ENCODE measurements at regions not wholly inside any gene's neighbourhood (a gene's known extent, or its start where the extent isn't known, plus 50 kb on each side); places are given as distances from the start of the nearest gene placed in this dataset.

DNA sequence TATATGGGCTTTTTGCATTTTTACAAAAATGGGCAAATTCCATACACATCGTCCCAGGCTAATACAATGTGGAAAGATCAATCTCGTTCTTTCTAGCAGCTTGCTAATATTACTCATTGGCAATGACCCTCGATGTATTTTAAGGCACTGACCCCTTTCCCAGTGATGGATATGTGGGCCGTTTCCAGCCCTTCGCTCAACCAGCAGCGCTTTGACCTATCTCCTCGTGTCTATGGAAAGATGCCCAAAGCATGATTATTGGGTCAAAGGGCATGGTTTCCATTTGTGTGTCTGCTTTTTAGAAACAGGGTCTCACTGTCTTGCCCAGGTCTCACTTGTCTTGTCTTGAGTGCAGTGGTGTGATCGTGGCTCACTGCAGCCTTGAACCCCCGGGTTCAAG lies 273.8 kb downstream of the MRTFB start:
- H4K20me1 ChIP-seq (ENCODE audit: insufficient read depth), result no peaks in the 10 kb centered on the region
- H3K9me2 ChIP-seq (ENCODE audit: insufficient read depth), result no peaks in the 10 kb centered on the region
- ATAC-seq (no peak), DNase-seq (ENCODE audit: low read depth, low spot score) (no peak)
- ChIA-PET POLR2A (no interaction called here), CTCF (no interaction called here), RAD21 (ENCODE audit: low non-redundant PET in 1 of 2, low total read pairs in 2 of 2, uncharacterized antibody in 2 of 2, unreplicated experiment in 2 of 2) (no interaction called here)
- intact Hi-C loops (cut with micrococcal nuclease), result no loop called here
- H3K27me3 ChIP-seq (ENCODE audit: insufficient read depth, low read length), result no peaks in the 10 kb centered on the region
- no peak overlapping the region for H3K4me3 ChIP-seq (replicated peaks in 1 of 2; ENCODE audit: low read depth in 1 of 2, low read length in 2 of 2)
- H3K9ac ChIP-seq (ENCODE audit: low read length), result no peak overlapping the region
- no TSS peak for BruUV-seq (replicated peaks)
- no peaks in the 10 kb centered on the region for H3K36me3 ChIP-seq (ENCODE audit: control insufficient read depth in 1 of 2, insufficient read depth in 2 of 2, low read length in 2 of 2)
- no peak overlapping the region for H3K27ac ChIP-seq (ENCODE audit: low read depth, low read length)
- H3K79me2 ChIP-seq (ENCODE audit: insufficient read depth, low read length), result no peaks in the 10 kb centered on the region
- H2AFZ ChIP-seq (ENCODE audit: low read depth, low read length, poor library complexity, severe bottlenecking), result no peak overlapping the region
- TF ChIP-seq EZH2phosphoT487 (IDR thresholded peaks at IDR 0.05; ENCODE audit: borderline replicate concordance) (no peak), SRF (IDR thresholded peaks at IDR 0.05; ENCODE audit: low read depth) (no peak), TCF7L2 (IDR thresholded peaks at IDR 0.05; ENCODE audit: borderline replicate concordance, extremely low read depth, insufficient read depth, insufficient read length) (no peak), EZH2 (IDR thresholded peaks at IDR 0.05) (no peak), POLR2A (IDR thresholded peaks at IDR 0.05; ENCODE audit: borderline replicate concordance, extremely low read depth, insufficient read depth, insufficient read length) (no peak), EGR1 (IDR thresholded peaks at IDR 0.05; ENCODE audit: low read depth) (no peak), POLR2AphosphoS5 (IDR thresholded peaks at IDR 0.05; ENCODE audit: low read depth, low read length) (no peak), RAD21 (IDR thresholded peaks at IDR 0.05; ENCODE audit: low read depth) (no peak), FOSL1 (IDR thresholded peaks at IDR 0.05; ENCODE audit: low read depth) (no peak), SP1 (IDR thresholded peaks at IDR 0.05; ENCODE audit: low read depth) (no peak), ZNF274 (IDR thresholded peaks at IDR 0.05; ENCODE audit: low read depth, low read length) (no peak), CBX3 (IDR thresholded peaks at IDR 0.05; ENCODE audit: low read depth) (no peak), CEBPB (IDR thresholded peaks at IDR 0.05; ENCODE audit: low read depth) (no peak)
- TF ChIP-seq, protein P1, sequence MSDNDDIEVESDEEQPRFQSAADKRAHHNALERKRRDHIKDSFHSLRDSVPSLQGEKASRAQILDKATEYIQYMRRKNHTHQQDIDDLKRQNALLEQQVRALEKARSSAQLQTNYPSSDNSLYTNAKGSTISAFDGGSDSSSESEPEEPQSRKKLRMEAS (IDR thresholded peaks at IDR 0.05), result no peak
- TF ChIP-seq, protein P2, sequence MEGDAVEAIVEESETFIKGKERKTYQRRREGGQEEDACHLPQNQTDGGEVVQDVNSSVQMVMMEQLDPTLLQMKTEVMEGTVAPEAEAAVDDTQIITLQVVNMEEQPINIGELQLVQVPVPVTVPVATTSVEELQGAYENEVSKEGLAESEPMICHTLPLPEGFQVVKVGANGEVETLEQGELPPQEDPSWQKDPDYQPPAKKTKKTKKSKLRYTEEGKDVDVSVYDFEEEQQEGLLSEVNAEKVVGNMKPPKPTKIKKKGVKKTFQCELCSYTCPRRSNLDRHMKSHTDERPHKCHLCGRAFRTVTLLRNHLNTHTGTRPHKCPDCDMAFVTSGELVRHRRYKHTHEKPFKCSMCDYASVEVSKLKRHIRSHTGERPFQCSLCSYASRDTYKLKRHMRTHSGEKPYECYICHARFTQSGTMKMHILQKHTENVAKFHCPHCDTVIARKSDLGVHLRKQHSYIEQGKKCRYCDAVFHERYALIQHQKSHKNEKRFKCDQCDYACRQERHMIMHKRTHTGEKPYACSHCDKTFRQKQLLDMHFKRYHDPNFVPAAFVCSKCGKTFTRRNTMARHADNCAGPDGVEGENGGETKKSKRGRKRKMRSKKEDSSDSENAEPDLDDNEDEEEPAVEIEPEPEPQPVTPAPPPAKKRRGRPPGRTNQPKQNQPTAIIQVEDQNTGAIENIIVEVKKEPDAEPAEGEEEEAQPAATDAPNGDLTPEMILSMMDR (IDR thresholded peaks at IDR 0.05 in 2 of 3, conservative IDR thresholded peaks at IDR 0.05 in 1 of 3; ENCODE audit: borderline replicate concordance in 1 of 3, insufficient read depth in 1 of 3, low read depth in 2 of 3, low read length in 2 of 3), result no peak
- TF ChIP-seq, protein P3, sequence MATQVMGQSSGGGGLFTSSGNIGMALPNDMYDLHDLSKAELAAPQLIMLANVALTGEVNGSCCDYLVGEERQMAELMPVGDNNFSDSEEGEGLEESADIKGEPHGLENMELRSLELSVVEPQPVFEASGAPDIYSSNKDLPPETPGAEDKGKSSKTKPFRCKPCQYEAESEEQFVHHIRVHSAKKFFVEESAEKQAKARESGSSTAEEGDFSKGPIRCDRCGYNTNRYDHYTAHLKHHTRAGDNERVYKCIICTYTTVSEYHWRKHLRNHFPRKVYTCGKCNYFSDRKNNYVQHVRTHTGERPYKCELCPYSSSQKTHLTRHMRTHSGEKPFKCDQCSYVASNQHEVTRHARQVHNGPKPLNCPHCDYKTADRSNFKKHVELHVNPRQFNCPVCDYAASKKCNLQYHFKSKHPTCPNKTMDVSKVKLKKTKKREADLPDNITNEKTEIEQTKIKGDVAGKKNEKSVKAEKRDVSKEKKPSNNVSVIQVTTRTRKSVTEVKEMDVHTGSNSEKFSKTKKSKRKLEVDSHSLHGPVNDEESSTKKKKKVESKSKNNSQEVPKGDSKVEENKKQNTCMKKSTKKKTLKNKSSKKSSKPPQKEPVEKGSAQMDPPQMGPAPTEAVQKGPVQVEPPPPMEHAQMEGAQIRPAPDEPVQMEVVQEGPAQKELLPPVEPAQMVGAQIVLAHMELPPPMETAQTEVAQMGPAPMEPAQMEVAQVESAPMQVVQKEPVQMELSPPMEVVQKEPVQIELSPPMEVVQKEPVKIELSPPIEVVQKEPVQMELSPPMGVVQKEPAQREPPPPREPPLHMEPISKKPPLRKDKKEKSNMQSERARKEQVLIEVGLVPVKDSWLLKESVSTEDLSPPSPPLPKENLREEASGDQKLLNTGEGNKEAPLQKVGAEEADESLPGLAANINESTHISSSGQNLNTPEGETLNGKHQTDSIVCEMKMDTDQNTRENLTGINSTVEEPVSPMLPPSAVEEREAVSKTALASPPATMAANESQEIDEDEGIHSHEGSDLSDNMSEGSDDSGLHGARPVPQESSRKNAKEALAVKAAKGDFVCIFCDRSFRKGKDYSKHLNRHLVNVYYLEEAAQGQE (IDR thresholded peaks at IDR 0.05; ENCODE audit: low read depth), result no peak
- TF ChIP-seq, protein P4, sequence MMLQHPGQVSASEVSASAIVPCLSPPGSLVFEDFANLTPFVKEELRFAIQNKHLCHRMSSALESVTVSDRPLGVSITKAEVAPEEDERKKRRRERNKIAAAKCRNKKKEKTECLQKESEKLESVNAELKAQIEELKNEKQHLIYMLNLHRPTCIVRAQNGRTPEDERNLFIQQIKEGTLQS (IDR thresholded peaks at IDR 0.05), result no peak
- peaks cover 0 to 5% of the 10 kb centered on the region in 2 experiments; a peak in 1 of 4 replicates for H3K9me3 ChIP-seq (ENCODE audit: control insufficient read depth in 1 of 2, insufficient read depth in 1 of 2, low read depth in 1 of 2, low read length in 2 of 2)
- no peak overlapping the region for H3K4me2 ChIP-seq (ENCODE audit: low read length)
- H3K4me1 ChIP-seq (ENCODE audit: control insufficient read depth in 1 of 2, insufficient read depth in 2 of 2, low read length in 2 of 2), result no peaks in the 10 kb centered on the region
